B cell (primary cell): ENCODE measurements at regions not wholly inside any gene's neighbourhood (a gene's known extent, or its start where the extent isn't known, plus 50 kb on each side); places are given as distances from the start of the nearest gene placed in this dataset.

Experiments used
- ATAC-seq: fragments of 200-7000 bp; cut with Tn5 transposase; one replicate; pipeline ENCODE4 v1.10.0; 2021; ENCODE audit warnings: low read depth, mild to moderate bottlenecking, moderate number of reproducible peaks, moderate library complexity
- CTCF ChIA-PET: fragments of 350-600 bp; sonication (Branson Sonifier 250); formaldehyde crosslinking; loops from one replicate; lab custom pipeline; 2021; ENCODE audit warnings: antibody characterized with exemption, inconsistent platforms; lab: Charles Lee
- POLR2A ChIA-PET: fragments of 350-600 bp; sonication (Branson Sonifier 250); formaldehyde crosslinking; loops from one replicate; lab custom pipeline; 2021; ENCODE audit warnings: antibody characterized with exemption; lab: Charles Lee
- DNase-seq: peaks from one replicate; pipeline ENCODE4 v3.0.0; 2013
- H2AFZ ChIP-seq: 2 replicates; pipeline ENCODE4 v1.6.1; 2012; ENCODE audit warnings: mild to moderate bottlenecking, low read depth, low read length; ENCODE audit not compliant: insufficient read depth, poor library complexity, severe bottlenecking
- H3K27ac ChIP-seq, 2 donors: 1 replicate in 1 of 2; 2 replicates in 1 of 2; pipeline ENCODE4 v1.5.1; 2012 to 2013; ENCODE audit warnings: low read length in 2 of 2, mild to moderate bottlenecking in 2 of 2, moderate library complexity in 1 of 2
- H3K27me3 ChIP-seq, 4 experiments: fragments of 200-600 bp in 1 of 4; sonication (generic) in 1 of 4; replicated peaks in 1 of 4; 1 replicate in 2 of 4; 2 replicates in 2 of 4; pipeline versions ENCODE4 v1.6.1 to v1.7.0; 2013 to 2016; ENCODE audit warnings: low read length in 3 of 4, mild to moderate bottlenecking in 2 of 4, mixed read lengths in 1 of 4, moderate library complexity in 1 of 4; ENCODE audit not compliant: insufficient read depth in 4 of 4, control insufficient read depth in 3 of 4; ENCODE audit errors: control extremely low read depth in 1 of 4
- H3K36me3 ChIP-seq, 2 experiments: replicated peaks in 1 of 2; 1 replicate in 1 of 2; 2 replicates in 1 of 2; pipeline versions ENCODE4 v1.6.1 to v1.7.1; 2013; ENCODE audit warnings: low read length in 1 of 2; ENCODE audit not compliant: insufficient read depth in 2 of 2, control insufficient read depth in 1 of 2; ENCODE audit errors: control extremely low read depth in 1 of 2, extremely low read depth in 1 of 2
- H3K4me1 ChIP-seq, 2 donors: fragments of 200-600 bp in 1 of 2; sonication (generic) in 1 of 2; 1 replicate in 1 of 2; 2 replicates in 1 of 2; pipeline versions ENCODE4 v1.5.1 to v1.6.1; 2013 to 2017; ENCODE audit warnings: low read length in 2 of 2; ENCODE audit not compliant: control insufficient read depth in 2 of 2, insufficient read depth in 2 of 2
- H3K4me2 ChIP-seq: replicated peaks from 2 replicates; pipeline ENCODE3; 2012; ENCODE audit warnings: mild to moderate bottlenecking, low read depth, low read length; ENCODE audit not compliant: poor library complexity, severe bottlenecking
- H3K4me3 ChIP-seq, 5 experiments: fragments of 200-600 bp in 1 of 5; sonication (generic) in 1 of 5; 1 replicate in 3 of 5; 2 replicates in 2 of 5; pipeline versions ENCODE4 v1.5.1 to v1.7.0; 2011 to 2016; ENCODE audit warnings: low read length in 4 of 5, mild to moderate bottlenecking in 4 of 5, low read depth in 2 of 5, control low read depth in 1 of 5, moderate library complexity in 1 of 5; ENCODE audit not compliant: insufficient read depth in 1 of 5; ENCODE audit errors: control extremely low read depth in 1 of 5, extremely low read depth in 1 of 5
- H3K79me2 ChIP-seq: fragments of 200-600 bp; sonication (generic); one replicate; pipeline ENCODE4 v1.6.0; 2016; ENCODE audit warnings: low read length; ENCODE audit not compliant: control insufficient read depth, insufficient read depth
- H3K9ac ChIP-seq: fragments of 200-600 bp; sonication (generic); 2 replicates; pipeline ENCODE4 v1.6.1; 2017; ENCODE audit warnings: mild to moderate bottlenecking, low read length, moderate library complexity
- H3K9me3 ChIP-seq, 3 donors: one replicate each; pipeline versions ENCODE4 v1.6.1 to v1.7.1; 2013; ENCODE audit warnings: low read length in 2 of 3; ENCODE audit not compliant: control insufficient read depth in 2 of 3, insufficient read depth in 1 of 3; ENCODE audit errors: control extremely low read depth in 1 of 3
- H4K20me1 ChIP-seq: 2 replicates; pipeline ENCODE4 v1.6.0; 2012; ENCODE audit warnings: mild to moderate bottlenecking, low read length; ENCODE audit not compliant: insufficient read depth, control insufficient read depth, poor library complexity, severe bottlenecking
- H3K27ac Mint-ChIP-seq: one replicate; pipeline ENCODE4 v1.8.0; 2021; ENCODE audit warnings: mixed read lengths
- H3K27me3 Mint-ChIP-seq: one replicate; pipeline ENCODE4 v1.8.0; 2021; ENCODE audit warnings: mixed read lengths
- H3K4me1 Mint-ChIP-seq: one replicate; pipeline ENCODE4 v1.8.0; 2021; ENCODE audit warnings: mixed read lengths
- H3K4me3 Mint-ChIP-seq: one replicate; pipeline ENCODE4 v1.8.0; 2021; ENCODE audit warnings: mixed read lengths
- H3K9me3 Mint-ChIP-seq: one replicate; pipeline ENCODE4 v1.8.0; 2022; ENCODE audit warnings: mixed read lengths; ENCODE audit not compliant: insufficient read depth
- CTCF ChIP-seq: fragments of 200-600 bp; IDR thresholded peaks from one replicate; pipeline ENCODE4 v1.8.0; 2022; ENCODE audit warnings: antibody characterized with exemption, mild to moderate bottlenecking
- EZH2 ChIP-seq: IDR thresholded peaks from 2 replicates; pipeline ENCODE4 v1.6.1; 2012; ENCODE audit warnings: borderline replicate concordance, low read depth, mild to moderate bottlenecking, moderate library complexity, low read length; ENCODE audit not compliant: insufficient read depth, poor library complexity, severe bottlenecking
- WGBS: methylation state at CpG from one replicate; pipeline ENCODE4 v1.1.5; 2013; ENCODE audit warnings: missing lambda C conversion rate; ENCODE audit not compliant: insufficient coverage; 5-methylcytosine and 5-hydroxymethylcytosine counted together
- intact Hi-C: fragments of 100-400 bp; cut with micrococcal nuclease; formaldehyde crosslinking; loops from one replicate; pipeline ENCODE4 v1.10.0; 2022

DNA sequence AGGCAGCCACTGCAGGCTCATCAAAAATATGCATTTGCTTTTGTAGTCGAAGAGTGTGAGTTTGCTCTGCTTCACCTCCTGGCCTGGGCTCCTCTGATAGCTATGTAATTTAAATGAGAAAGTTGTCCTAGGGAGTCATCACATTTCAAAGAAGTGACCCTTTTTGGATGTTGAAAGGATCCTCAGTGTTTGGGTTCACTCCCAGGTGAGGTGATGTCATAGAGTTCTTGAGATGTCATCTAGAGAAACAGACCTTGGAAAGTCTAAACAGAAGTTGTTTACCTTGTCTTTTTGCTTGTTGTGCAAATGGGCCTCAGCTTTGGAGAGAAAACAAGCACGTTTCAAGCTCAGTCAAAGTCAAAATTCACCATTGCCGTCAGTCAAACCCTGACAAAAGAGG lies 92.0 kb upstream of the BARHL2 start:
- H3K27me3 Mint-ChIP-seq = peaks cover 29% of the 10 kb centered on the region
- intact Hi-C loops = no loop called here
- ATAC-seq = no peak
- Histone ChIP-seq H3K4me2 (no peak overlapping the region), H3K36me3 (no peaks in the 10 kb centered on the region), H3K79me2 (no peaks in the 10 kb centered on the region), H3K4me3 (no peak overlapping the region), H3K4me1 (no peaks in the 10 kb centered on the region), H3K9me3 (no peaks in the 10 kb centered on the region), H3K27ac (no peak overlapping the region), H4K20me1 (no peaks in the 10 kb centered on the region), H2AFZ (no peak overlapping the region), H3K9ac (no peak overlapping the region), H3K27me3 (peaks cover 0 to 4% (median 0%) of the 10 kb centered on the region in 4 experiments)
- no peak overlapping the region for H3K27ac Mint-ChIP-seq
- POLR2A ChIA-PET = no interaction called here
- H3K9me3 Mint-ChIP-seq = no peaks in the 10 kb centered on the region
- TF ChIP-seq CTCF (no peak), EZH2 (no peak)
- H3K4me1 Mint-ChIP-seq = no peaks in the 10 kb centered on the region
- H3K4me3 Mint-ChIP-seq = no peak overlapping the region
- DNase-seq = no peak
- WGBS = 62% methylated on average over 3 of the region's 3 CpGs
- CTCF ChIA-PET = no interaction called here

DNA sequence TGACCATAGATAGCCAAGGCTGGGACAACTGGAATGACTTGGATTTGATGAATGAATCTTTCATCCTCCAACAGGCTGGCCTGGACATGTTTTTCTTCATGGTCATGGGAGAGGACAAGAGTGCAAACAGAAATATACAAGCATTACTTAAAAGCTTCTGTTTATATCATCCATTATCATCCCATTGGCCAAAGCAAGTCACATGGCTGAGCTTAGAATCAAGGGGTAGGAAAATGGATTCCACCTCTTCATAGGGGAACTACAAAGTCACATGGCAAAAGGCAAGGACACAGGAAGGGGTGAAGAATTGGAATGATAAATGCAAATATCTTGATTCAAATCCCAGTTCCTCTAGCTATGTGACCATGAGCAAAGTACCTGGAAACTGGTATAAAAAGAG lies 90.2 kb upstream of the BARHL2 start:
- H2AFZ ChIP-seq = no peak overlapping the region
- POLR2A ChIA-PET = no interaction called here
- H3K36me3 ChIP-seq = no peaks in the 10 kb centered on the region
- H3K27ac Mint-ChIP-seq = no peak overlapping the region
- H3K9me3 Mint-ChIP-seq = peaks cover 7% of the 10 kb centered on the region
- H4K20me1 ChIP-seq = no peaks in the 10 kb centered on the region
- no peak overlapping the region for H3K4me3 ChIP-seq
- H3K9ac ChIP-seq = no peak overlapping the region
- DNase-seq (no peak), ATAC-seq (no peak)
- no peaks in the 10 kb centered on the region for H3K4me1 Mint-ChIP-seq
- H3K79me2 ChIP-seq = no peaks in the 10 kb centered on the region
- CTCF ChIA-PET = interaction anchor here (1.0 kb wide), 1 partner anchor 9 kb away, joined by 3 read pairs; no protein-coding TSS in a partner anchor
- peaks cover 0 to 4% (median 0%) of the 10 kb centered on the region in 4 experiments for H3K27me3 ChIP-seq
- H3K4me1 ChIP-seq = no peaks in the 10 kb centered on the region
- no peak overlapping the region for H3K4me3 Mint-ChIP-seq
- peaks cover 27% of the 10 kb centered on the region for H3K27me3 Mint-ChIP-seq
- intact Hi-C loops = no loop called here
- TF ChIP-seq CTCF (no peak), EZH2 (no peak)
- H3K9me3 ChIP-seq = peaks cover 0 to 7% (median 3%) of the 10 kb centered on the region in 3 donors
- H3K4me2 ChIP-seq = no peak overlapping the region
- no peak overlapping the region for H3K27ac ChIP-seq
